ENCODE measurements at regions not wholly inside any gene's neighbourhood (a gene's known extent, or its start where the extent isn't known, plus 50 kb on each side); places are given as distances from the start of the nearest gene placed in this dataset.
"Not testable (repeated sequence)": the region's sequence is repeated elsewhere in the genome, so short reads cannot be mapped to it uniquely, and the experiment has no call there.

DNA sequence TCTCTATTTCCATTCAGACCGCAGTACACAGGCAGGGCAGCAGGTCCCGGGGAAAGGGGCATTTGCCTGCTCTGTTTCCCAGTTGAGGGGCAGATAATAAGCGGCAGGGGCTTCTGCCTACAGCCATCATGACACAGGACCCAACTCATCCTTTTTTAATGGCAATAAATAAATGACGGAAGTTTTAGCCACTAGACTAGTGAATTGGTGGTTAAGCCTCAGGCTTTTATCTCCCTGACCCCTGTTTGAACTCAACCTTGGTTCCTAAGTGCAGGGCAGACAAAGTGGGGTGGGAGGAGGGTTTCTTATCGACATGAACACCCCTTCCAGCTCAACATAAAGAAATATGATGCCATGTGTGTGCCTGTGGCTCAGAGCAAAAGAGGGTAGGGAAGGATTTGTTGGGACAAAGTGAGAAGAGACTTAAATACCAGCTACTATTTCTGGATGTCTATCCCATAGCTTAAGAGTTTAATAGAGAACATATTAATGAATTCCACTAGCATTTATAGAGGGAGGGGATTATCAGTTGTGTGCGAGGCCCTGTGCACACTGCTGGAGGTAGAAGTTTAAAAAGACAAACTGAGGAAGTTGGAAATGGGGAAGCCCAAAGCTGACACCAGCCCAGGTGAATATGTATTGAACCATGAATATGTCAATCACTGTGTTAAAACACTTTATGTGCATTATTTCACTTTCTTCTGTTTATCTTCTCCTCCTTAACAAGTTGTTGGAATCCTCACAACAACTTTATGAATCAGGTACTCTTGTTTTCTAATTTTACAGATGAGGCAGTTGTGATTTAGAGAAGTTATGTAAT lies 939.4 kb downstream of the MCTP2 start:
- no peak for DNase-seq (ENCODE audit: low read depth, low spot score)

DNA sequence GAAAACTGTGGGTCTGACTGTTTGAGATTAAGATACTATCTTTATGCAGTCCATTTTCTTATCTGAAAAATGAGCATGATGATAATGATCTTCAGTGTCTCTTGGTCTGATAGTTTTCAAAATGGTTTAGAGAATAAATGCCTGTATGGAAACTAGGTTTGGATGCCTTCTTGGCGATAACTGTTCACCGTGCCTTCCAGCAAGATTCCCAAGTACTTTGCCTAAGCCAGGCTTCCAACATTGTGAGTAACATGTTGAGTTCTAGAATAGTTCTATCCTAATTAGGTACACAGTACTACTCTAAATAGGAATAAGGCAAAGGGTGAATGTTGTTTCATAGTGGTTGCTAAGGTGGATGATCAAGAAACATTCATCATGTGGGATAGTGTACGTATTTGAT lies 940.2 kb downstream of the MCTP2 start:
- DNase-seq (ENCODE audit: low read depth, low spot score): no peak

DNA sequence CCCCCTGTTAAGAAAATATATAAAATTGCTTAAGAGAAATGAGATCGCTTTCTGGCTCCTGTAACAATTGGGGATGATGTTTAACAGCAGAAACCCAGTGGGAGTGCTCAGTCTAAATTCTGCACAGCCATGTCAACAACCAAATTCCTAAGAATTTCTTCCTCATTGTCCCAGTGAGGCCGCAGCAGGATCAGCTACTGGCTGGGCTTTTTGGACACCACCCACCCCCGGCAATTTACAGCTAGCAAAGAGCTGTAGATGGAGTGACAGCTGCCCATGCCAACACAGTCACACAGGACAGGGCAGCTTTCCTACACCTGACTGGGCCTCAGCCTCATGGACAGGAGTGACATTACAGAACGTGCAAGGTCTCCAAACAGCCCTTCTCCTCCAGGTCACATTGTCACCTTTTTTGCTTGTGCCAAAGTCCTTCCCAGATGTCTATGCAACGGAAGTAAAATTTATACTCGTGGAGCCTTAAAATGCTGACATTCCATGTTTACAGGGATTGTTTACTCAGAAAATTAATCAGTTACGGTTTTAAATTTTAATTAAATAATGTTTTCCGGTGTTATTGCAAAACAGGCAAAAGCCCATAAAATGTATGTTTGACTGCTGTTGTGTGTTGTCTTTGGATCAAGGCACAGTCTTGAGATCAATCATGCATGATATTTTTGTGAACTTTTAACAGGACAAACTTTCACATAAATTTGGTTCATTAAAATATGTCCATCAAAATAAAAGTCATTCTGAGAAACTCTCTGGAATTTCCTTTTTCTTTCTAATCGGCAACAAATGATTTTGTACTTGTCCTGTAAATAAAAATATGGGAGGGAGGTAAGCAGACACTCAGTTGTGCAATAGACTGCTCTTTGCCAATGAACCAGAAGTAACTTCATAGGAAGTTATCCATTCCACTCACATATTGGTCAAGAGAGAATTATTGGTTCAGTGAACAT lies 943.2 kb downstream of the MCTP2 start:
- DNase-seq (ENCODE audit: low read depth, low spot score): peak; percentile 29

DNA sequence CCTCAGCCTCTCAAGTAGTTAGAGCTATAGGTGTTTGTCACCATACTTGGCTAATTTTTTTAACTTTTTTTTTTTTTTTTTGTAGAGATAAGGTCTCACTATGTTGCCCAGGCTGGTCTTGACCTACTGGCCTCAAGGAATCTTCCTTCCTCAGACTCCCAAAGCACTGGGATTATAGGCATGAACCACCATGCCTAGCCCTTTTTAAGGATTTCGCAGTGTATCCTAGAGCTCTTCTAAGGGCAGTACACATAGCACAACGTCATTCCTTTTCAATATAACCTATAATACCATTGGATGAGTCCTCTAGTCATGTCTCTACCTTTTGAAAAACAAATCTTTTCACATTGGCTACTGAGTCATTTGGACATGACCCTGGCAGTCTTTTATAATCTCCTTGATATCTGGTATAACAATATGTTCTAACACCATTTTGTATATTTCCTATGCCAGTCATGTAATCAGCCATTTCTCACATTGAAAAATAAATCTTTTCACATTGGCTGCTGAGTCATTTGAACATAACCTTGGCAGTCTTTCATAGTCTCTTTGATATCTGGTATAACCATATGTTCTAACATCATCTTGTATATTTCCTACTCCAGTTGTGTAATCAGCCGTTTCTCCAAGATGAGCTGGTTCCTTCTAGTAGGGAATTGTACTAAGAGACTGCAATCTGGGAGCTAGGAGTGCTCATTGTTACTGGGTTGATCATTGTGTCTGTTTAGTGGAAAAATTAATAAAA lies 944.7 kb downstream of the MCTP2 start:
- DNase-seq (ENCODE audit: low read depth, low spot score): no peak

DNA sequence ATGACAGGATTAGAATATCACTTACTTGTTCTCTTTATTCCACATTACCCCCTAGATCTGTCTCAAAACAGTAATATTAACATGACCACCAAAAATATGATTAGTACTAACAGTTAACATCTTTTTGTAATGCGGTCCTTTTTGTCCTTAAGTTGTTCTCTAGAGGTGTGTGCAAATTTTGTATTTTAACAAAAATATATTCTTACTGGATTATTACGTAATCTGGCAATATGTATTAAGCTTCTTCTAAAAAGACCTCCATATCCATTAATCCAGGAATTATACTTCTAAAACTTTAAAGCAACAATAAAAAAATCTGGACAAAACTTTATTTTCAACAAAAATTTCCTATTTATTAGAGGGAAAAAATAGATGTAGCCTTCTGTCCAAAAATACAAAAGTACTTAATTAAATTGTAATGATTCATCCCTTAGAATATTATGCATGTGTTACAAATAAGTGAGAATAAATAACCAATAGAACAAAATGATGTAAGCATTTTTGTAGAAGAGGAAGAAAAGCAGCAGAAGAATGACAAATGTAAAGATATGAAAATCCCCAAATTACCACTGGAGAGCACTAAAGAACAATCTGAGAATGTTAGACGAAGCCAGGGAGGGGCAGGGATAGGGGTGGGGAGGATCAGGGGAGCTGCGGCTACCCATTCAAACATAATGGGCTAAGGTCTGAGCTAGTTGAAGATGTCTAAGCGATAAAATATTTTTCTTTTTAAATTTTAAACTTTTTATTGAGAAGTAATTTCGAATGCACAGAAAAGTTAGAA lies 945.6 kb downstream of the MCTP2 start:
- no peak for DNase-seq (ENCODE audit: low read depth, low spot score)

DNA sequence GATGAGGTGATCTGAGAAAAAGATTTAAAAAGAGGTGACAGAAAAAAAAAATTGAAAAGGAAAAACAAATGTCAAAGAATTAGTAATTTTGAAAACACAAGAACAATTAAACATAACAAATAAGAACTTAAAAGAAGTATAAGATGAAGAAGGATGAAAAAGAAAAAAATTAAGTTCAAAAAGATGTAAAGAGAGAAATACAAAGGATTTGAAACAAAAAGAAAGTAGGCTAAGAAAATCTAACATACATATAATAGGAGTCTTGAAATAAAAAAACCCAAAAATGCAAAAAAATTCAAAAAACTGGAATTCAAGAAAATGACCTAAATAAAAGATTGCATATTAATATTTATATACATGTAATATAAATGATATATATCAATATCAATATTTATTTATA lies 949.2 kb downstream of the MCTP2 start:
- no peak for DNase-seq (ENCODE audit: low read depth, low spot score)

DNA sequence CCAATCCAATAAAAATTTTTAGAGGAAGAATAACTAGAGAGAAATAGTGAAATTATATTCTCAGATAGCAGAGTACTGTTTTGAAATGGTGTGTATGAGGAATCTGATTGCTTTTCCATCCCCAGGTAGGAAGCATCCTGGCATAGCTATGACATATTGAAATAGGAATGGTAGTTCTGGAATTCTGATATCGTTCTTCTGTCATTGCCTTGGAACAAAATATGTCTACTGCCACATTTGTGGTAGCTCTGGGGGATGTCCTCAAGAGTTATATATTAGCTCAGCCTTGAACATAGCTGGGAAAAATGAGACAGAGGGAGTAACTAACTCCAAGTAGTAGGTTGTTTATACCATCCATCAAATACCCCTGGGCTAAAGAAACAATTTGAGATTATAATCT lies 950.7 kb downstream of the MCTP2 start:
- no peak for DNase-seq (ENCODE audit: low read depth, low spot score)

DNA sequence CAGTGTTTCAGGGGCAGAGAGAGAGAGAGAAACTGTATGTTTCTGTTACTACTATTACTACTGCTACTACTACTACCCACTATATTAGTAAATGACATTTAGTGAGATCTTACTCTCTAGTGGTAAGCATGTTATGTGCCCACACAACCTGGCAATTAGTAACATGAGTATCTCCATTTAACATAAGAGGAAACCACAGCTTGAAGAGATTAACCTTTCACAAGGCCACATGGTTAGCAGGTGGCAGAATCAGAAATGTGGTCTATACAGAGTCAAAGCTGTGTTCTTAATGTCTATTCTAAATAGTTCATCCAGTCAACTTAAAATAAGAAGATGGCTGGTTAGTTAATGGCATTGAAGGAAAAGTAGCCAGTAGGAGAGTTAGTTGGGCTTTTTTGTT lies 961.6 kb downstream of the MCTP2 start:
- DNase-seq (ENCODE audit: low read depth, low spot score): no peak

DNA sequence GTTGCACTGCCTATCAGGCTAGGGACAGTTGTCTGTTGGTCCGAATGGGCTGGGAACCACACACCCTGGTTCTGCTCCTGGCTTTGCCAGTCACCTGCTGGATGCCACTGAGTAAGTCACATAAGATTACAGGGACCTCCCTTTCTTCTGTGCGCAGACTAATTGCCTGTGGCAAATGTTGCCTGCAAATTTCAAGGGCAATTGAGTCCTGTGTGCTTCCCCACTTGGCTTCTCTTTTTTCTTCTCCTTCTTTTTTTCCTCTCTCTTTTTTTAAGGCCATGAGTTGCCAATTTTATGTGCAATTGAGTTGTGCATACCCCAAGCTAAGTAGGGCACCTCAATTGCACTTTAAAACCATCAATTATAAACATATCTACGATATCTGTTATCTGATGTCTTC lies 963.4 kb downstream of the MCTP2 start:
- no peak for DNase-seq (ENCODE audit: low read depth, low spot score)

DNA sequence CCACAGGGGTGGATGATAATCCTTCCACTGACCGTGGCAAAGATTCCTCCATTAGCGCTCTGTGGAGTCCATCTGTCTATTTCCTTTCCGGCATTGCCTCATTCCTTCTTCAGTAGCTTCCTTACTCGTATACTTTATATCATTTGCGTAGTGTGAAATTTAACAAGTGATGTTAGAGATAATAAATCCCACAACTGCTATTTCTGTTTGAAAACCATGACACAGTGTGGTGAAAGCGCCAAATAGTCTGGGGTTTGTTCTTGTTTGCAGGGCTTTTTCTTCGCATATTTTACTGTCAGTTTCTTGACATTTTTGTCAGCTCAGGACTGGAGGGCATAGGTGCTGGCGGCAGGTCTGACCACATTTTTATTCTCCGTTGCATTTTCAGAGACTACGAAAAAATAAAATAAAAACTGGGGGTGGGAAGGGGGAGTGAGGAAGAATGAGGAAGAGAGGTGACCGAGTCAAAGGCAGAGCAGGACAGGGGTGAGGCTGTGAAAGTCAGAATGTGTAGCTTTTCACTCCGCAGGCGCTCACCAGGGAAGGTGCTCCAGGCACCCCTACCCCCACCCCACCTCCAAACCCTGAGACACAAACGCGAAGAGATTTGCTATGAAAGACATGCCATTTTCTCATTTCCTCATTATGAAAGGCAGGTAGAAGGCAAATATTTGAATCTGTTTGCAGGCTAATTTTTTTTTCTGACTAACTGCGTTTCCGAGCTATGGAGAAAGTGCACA lies 965.0 kb downstream of the MCTP2 start:
- no peak for DNase-seq (ENCODE audit: low read depth, low spot score)

DNA sequence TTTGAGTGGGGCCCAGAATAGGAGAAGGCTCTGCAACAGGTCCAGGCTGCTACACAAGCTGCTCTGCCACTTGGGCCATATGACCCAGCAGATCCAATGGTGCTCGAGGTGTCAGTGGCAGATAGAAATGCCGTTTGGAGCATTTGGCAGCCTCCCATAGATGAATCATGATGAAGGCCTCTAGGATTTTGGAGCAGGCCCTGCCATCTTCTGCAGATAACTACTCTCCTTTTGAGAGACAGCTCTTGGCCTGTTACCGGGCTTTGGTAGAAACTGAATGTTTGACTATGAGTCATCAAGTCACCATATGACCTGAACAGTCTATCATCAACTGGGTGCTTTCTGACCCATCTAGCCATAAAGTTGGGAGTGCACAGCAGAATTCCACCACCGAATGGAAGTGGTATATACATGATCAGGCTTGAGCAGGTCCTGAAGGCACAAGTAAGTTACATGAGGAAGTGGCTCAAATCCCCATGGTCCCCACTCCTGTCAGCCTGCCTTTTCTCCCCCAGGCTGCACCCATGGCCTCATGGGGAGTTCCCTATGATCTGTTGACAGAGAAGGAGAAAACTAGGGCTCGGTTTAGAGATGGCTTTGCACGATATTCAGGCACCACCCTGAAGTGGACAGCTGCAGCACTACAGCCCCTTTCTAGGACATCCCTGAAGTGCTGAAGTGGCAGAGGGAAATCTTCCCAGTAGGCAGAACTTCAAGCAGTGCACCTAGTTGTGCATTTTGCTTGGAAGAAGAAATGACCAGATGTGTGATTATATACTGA lies 971.4 kb downstream of the MCTP2 start:
- no peak for DNase-seq (ENCODE audit: low read depth, low spot score)

DNA sequence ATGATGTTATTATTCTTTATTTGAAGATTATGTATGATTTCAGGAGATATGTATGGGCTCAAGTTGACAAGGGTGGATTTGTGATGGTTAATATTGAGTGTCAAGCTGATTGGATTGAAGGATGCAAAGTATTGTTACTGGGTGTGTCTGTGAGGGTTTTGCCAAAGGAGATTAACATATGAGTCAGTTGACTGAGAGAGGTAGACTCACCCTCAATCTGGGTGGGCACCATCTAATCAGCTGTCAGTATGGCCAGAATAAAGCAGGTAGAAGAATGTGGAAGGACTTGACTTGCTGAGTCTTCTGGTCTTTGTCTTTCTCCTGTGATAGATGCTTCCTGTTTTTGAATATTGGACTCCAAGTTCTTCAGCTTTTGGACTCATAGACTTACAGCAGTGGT lies 973.7 kb downstream of the MCTP2 start:
- no peak for DNase-seq (ENCODE audit: low read depth, low spot score)

DNA sequence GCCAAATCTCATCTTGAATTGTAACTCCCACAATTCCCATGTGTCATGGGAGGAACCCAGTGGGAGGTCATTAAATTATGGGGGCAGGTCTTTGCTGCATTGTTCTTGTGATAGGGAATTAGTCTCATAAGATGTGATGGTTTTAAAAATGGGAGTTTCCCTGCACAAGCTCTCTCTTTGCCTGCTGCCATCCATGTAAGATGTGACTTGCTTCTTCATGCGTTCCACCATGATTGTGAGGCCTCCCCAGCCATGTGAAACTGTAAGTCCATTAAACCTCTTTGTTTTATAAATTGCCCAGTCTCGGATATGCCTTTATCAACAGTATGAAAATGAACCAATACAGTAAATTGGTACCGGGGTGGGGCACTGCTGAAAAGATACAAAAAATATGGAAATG lies 974.5 kb downstream of the MCTP2 start:
- not testable (repeated sequence) for DNase-seq (ENCODE audit: low read depth, low spot score)

DNA sequence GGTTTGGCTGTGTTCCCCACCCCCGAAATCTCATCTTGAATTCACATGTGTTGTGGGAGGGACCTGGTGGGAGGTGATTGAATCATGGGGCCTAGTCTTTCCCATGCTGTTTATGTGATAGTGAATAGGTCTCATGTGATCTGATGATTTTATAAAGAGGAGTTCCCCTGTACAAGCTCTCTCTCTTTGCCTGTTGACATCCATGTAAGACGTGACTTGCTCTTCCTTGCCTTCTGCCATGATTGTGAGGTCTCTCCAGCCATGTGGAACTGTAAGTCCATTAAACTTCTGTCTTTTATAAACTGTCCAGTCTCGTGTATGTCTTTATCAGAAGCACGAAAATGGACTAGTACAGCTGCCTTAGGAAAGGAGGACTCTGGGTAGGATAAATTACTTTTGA lies 976.7 kb downstream of the MCTP2 start:
- DNase-seq (ENCODE audit: low read depth, low spot score): no peak

DNA sequence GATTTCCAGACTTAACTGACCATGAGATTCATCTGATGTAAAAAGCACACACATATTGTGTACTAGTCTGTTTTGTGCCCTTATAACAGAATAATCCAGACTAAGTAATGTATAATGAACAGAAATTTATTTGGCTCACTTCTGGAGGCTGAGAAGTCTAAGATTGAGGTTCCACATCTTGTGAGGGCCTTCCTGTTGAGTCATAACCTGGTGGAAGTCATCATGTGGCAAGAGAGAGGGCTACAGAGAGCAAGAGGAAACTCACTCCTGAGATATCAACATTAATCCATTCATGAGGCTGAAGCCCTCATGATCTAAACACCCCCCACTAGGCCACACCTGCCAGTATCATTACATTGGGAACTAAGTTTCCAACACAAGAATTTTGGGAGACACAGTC lies 977.6 kb downstream of the MCTP2 start:
- DNase-seq (ENCODE audit: low read depth, low spot score): no peak

DNA sequence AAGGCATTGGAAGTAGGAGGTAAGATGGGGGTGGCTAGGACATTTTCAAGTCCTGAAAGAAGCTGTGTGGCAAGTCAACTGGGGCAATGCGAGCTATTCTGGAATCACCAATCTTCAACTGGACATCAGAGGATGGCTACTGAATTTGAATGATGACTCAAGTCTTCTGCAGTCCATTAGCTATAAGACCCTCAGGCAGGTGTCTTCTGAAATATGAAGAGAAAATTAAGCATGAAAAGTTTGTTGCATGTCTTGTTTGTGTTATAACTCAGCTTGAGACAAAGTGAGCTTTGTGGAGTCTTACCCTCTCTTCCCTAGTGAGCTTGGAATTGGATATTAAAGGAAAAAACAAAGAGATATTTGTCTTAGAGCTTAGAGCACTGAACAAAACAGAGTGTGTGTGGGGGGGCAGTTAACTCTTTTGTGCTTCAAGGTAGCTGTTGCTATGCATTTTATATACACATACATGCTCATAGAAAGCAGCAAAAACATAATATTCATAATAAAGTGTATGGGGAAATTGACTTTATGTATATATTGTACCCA lies 979.1 kb downstream of the MCTP2 start:
- DNase-seq (ENCODE audit: low read depth, low spot score): no peak

DNA sequence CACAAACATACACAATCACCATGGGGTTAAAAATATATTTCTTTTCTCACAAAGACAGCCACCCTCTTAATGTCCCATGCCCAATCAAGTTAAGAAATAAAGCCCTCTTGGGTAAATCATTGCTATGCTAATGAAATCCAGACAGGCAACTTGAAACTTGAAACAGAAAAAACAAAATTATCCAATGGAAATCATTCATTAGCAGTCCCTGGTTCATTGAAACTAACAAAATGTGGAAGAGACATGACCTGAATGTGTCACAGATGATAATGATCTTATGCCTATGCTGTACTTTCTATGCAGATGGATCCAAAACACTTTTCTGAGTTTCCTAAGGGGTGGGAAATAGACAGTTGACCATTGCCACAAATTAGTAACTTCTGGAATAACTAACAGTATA lies 983.7 kb downstream of the MCTP2 start:
- DNase-seq (ENCODE audit: low read depth, low spot score): no peak

DNA sequence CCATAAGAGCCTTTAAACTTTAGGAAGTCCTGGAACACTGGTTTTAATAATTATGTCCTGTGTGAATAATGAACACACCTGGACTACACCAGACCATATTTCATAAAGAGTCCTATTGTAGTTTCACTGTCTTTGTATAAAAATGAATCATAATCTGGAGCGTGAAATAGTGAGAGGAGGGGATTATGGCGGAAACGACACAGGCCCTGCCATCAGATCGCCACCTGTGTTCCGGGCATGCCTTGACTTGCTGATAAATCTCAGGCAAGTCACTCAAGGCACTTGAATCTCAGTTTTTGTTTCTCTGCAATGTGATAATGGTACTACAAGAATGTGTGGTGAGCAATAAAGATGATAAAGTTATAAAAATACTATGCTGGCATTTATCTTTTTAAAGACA lies 995.5 kb downstream of the MCTP2 start:
- DNase-seq (ENCODE audit: low read depth, low spot score): no peak

DNA sequence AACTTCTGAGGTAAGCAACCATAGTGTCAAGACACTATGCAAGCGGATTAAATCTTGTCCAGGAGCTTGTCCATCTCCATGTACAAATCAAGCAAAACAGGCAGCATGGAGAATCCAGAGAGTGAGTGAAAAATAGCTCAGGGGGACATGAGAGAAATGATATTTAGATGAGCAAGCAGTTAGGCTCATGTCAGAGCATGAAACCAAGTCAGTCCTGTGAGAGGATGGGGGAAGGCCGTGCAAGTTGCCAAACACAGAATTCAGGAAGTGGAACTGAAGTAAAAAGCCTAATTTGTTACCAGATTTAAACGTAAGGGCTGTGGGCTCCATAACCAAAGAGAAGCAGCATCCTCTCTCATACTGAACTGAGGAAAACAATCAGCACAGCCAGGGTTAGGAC lies 995.9 kb downstream of the MCTP2 start:
- DNase-seq (ENCODE audit: low read depth, low spot score): no peak

Data from smooth muscle cell of the brain vasculature (primary cell).